WI38 (cell line): ENCODE measurements at regions not wholly inside any gene's neighbourhood (a gene's known extent, or its start where the extent isn't known, plus 50 kb on each side); places are given as distances from the start of the nearest gene placed in this dataset.

Source experiments
- H3K4me3 ChIP-seq: 2 replicates; pipeline ENCODE4 v1.5.1; 2011; ENCODE audit warnings: low read depth, mild to moderate bottlenecking, control low read depth, low read length
- TF ChIP-seq, protein P1 (sequence below): IDR thresholded peaks from 2 replicates; pipeline ENCODE4 v1.5.1; 2012; ENCODE audit warnings: low read depth, mild to moderate bottlenecking, control low read depth, low read length

DNA sequence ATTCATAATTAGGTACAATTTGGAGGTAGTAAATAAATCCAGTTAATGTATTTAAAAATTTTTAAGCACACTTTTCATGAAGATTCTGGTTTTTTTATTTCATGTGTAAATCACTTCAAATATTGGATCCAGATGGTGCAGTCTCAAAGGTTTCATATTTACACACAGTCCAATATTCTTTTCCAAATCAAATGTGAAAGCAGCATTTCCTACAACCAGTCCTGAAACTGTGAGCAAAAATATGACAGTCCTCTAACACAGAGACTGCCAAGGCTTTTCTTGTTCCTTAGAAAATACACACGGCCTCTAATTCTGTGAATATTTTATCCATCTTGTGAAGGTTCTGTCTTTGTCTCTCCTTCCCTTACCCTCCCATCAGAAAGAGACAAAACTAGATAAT is 645.9 kb downstream of the ARL4A start:
- TF ChIP-seq, protein P1, sequence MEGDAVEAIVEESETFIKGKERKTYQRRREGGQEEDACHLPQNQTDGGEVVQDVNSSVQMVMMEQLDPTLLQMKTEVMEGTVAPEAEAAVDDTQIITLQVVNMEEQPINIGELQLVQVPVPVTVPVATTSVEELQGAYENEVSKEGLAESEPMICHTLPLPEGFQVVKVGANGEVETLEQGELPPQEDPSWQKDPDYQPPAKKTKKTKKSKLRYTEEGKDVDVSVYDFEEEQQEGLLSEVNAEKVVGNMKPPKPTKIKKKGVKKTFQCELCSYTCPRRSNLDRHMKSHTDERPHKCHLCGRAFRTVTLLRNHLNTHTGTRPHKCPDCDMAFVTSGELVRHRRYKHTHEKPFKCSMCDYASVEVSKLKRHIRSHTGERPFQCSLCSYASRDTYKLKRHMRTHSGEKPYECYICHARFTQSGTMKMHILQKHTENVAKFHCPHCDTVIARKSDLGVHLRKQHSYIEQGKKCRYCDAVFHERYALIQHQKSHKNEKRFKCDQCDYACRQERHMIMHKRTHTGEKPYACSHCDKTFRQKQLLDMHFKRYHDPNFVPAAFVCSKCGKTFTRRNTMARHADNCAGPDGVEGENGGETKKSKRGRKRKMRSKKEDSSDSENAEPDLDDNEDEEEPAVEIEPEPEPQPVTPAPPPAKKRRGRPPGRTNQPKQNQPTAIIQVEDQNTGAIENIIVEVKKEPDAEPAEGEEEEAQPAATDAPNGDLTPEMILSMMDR = no peak
- H3K4me3 ChIP-seq = no peak overlapping the region

DNA sequence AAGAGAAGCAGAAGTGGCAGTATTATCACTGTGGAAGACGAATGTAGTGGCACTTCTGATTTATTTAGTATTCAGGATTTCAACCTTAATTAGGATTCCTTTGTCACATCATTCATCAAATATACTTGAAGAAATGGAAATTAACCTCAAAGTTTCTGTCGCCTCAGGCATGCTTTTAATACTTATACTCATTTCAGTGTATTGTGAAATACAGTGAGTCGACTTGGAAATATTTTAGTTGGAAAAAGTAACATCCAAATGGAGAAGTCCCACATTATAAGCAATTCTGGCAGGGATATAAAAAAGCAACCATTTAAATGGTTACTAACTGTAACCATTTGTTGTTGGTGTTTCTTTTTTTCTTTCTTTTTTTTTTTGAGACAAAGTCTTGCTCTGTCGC is 648.8 kb downstream of the ARL4A start:
- TF ChIP-seq, protein P1 = no peak
- no peak overlapping the region for H3K4me3 ChIP-seq

- H3K4me3 ChIP-seq = no peak overlapping the region
- TF ChIP-seq, protein P1 = no peak
These were observed 636.8 kb downstream of the ETV1 start for GRCh38 chr7:13352677-13353076.

- TF ChIP-seq, protein P1 = no peak
- no peak overlapping the region for H3K4me3 ChIP-seq
These were observed 629.8 kb downstream of the ETV1 start for GRCh38 chr7:13359656-13360055.

GRCh38 chr7:13386741-13387140 is 602.7 kb downstream of the ETV1 start:
- H3K4me3 ChIP-seq = no peak overlapping the region
- TF ChIP-seq, protein P1 = no peak

DNA sequence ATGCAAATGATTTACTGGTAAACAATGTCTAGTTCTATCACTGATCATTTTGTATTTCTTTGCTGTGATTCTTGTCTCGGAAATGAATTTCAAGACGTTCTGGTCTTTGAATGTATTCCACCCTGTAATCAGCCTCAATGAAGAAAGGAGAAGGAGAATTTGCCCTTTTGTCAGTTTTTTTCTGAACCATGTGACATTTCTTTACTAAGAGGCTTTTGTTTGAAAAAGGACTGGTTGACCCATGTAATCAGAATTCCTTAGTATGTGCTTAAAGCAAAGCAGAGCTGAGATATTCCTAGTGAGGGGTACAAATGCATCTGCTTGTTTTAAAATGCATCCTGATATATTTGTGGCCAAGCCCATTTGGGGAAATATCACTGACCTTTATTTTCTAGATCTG is 581.6 kb downstream of the ETV1 start:
- TF ChIP-seq, protein P1 = no peak
- no peak overlapping the region for H3K4me3 ChIP-seq

GRCh38 chr7:13411151-13411550 is 578.3 kb downstream of the ETV1 start:
- TF ChIP-seq, protein P1 = no peak
- H3K4me3 ChIP-seq = no peak overlapping the region
